Calu3 (cell line): ENCODE measurements at regions not wholly inside any gene's neighbourhood (a gene's known extent, or its start where the extent isn't known, plus 50 kb on each side); places are given as distances from the start of the nearest gene placed in this dataset.

Source experiments
- BruUV-seq: library from RNA; stranded (reverse); fragments of 400-500 nt; replicated peaks from 2 replicates; lab custom pipeline; 2021; lab: Mats Ljungman, UMichigan
- CTCF ChIA-PET: fragments of 300-600 bp; sonication (Branson Sonifier 250); formaldehyde crosslinking; loops from one replicate; lab custom pipeline; 2022; ENCODE audit warnings: antibody characterized with exemption; lab: Charles Lee
- DNase-seq: peaks from one replicate; pipeline ENCODE4 v3.0.0; 2022
- H3K27ac Mint-ChIP-seq: one replicate; pipeline ENCODE4 v1.8.0; 2022; ENCODE audit warnings: mixed read lengths; ENCODE audit not compliant: unreplicated experiment
- H3K27me3 Mint-ChIP-seq: one replicate; pipeline ENCODE4 v1.8.0; 2022; ENCODE audit warnings: mixed read lengths; ENCODE audit not compliant: unreplicated experiment
- H3K36me3 Mint-ChIP-seq: one replicate; pipeline ENCODE4 v1.8.0; 2022; ENCODE audit warnings: mild to moderate bottlenecking, moderate library complexity, mixed read lengths; ENCODE audit not compliant: insufficient read depth, unreplicated experiment
- H3K4me1 Mint-ChIP-seq: one replicate; pipeline ENCODE4 v1.8.0; 2022; ENCODE audit warnings: mild to moderate bottlenecking, low read depth, mixed read lengths; ENCODE audit not compliant: unreplicated experiment
- H3K4me3 Mint-ChIP-seq: one replicate; pipeline ENCODE4 v1.8.0; 2022; ENCODE audit warnings: mild to moderate bottlenecking, low read depth, moderate library complexity, mixed read lengths; ENCODE audit not compliant: unreplicated experiment
- H3K9me3 Mint-ChIP-seq: one replicate; pipeline ENCODE4 v1.8.0; 2022; ENCODE audit warnings: low read depth, mixed read lengths; ENCODE audit not compliant: unreplicated experiment
- CTCF ChIP-seq: fragments of 200-600 bp; IDR thresholded peaks from one replicate; pipeline ENCODE4 v1.8.0; 2022; ENCODE audit warnings: antibody characterized with exemption; ENCODE audit not compliant: unreplicated experiment
- intact Hi-C: fragments of 100-400 bp; cut with micrococcal nuclease; formaldehyde crosslinking; loops from one replicate; pipeline ENCODE4 v1.10.0; 2022; ENCODE audit not compliant: unreplicated experiment

GRCh38 chr11:20308601-20309000 lies 54.9 kb upstream of the HTATIP2 start:
- Mint-ChIP-seq H3K4me1 (no peaks in the 10 kb centered on the region), H3K36me3 (no peaks in the 10 kb centered on the region), H3K4me3 (no peak overlapping the region), H3K27ac (no peak overlapping the region), H3K27me3 (peaks cover 46% of the 10 kb centered on the region), H3K9me3 (no peaks in the 10 kb centered on the region)
- CTCF ChIA-PET: no interaction called here
- intact Hi-C loops: no loop called here
- no peak for TF ChIP-seq CTCF
- no peak for DNase-seq
- BruUV-seq: no TSS peak

- Mint-ChIP-seq H3K27ac (no peak overlapping the region), H3K9me3 (no peaks in the 10 kb centered on the region), H3K27me3 (peaks cover 66% of the 10 kb centered on the region), H3K4me3 (no peak overlapping the region), H3K36me3 (no peaks in the 10 kb centered on the region), H3K4me1 (no peaks in the 10 kb centered on the region)
- no peak for DNase-seq
- no peak for TF ChIP-seq CTCF
- CTCF ChIA-PET: no interaction called here
- BruUV-seq: no TSS peak
- intact Hi-C loops: no loop called here
Measured at GRCh38 chr11:20303391-20303965, 60.0 kb upstream of the HTATIP2 start.

GRCh38 chr11:20293992-20294391 lies 69.5 kb upstream of the HTATIP2 start:
- H3K4me3 Mint-ChIP-seq: no peak overlapping the region
- no peaks in the 10 kb centered on the region for H3K36me3 Mint-ChIP-seq
- no peaks in the 10 kb centered on the region for H3K4me1 Mint-ChIP-seq
- no peak overlapping the region for H3K27ac Mint-ChIP-seq
- CTCF ChIA-PET: no interaction called here
- no peaks in the 10 kb centered on the region for H3K9me3 Mint-ChIP-seq
- DNase-seq: no peak
- TF ChIP-seq CTCF: no peak
- intact Hi-C loops: no loop called here
- BruUV-seq: no TSS peak
- peaks cover 15% of the 10 kb centered on the region for H3K27me3 Mint-ChIP-seq

- no peak overlapping the region for H3K27ac Mint-ChIP-seq
- no peak for TF ChIP-seq CTCF
- H3K4me3 Mint-ChIP-seq: no peak overlapping the region
- no TSS peak for BruUV-seq
- H3K27me3 Mint-ChIP-seq: peaks cover 19% of the 10 kb centered on the region
- CTCF ChIA-PET: no interaction called here
- DNase-seq: no peak
- no peaks in the 10 kb centered on the region for H3K36me3 Mint-ChIP-seq
- intact Hi-C loops: no loop called here
- no peaks in the 10 kb centered on the region for H3K9me3 Mint-ChIP-seq
- no peaks in the 10 kb centered on the region for H3K4me1 Mint-ChIP-seq
Measured at GRCh38 chr11:20293531-20293930, 70.0 kb upstream of the HTATIP2 start.
